Sigmoid colon (tissue), 6 donors: ENCODE measurements at regions not wholly inside any gene's neighbourhood (a gene's known extent, or its start where the extent isn't known, plus 50 kb on each side); places are given as distances from the start of the nearest gene placed in this dataset.

Experiments
- DNase-seq: peaks from one replicate; pipeline ENCODE4 v3.0.0-alpha.2; 2019
- H3K27ac ChIP-seq, 4 donors: fragments of 200-600 bp; sonication (generic); one replicate each; pipeline ENCODE4 v1.5.1; 2016 to 2019; ENCODE audit warnings: mild to moderate bottlenecking in 1 of 4
- H3K27me3 ChIP-seq, 3 donors: fragments of 200-600 bp; sonication (generic); one replicate each; pipeline ENCODE4 v1.5.1; 2019; ENCODE audit warnings: mild to moderate bottlenecking in 1 of 3
- H3K36me3 ChIP-seq, 4 donors: fragments of 200-600 bp; sonication (generic); one replicate each; pipeline ENCODE4 v1.5.1; 2016 to 2019
- H3K4me1 ChIP-seq, 4 donors: fragments of 200-600 bp; sonication (generic); one replicate each; pipeline ENCODE4 v1.5.1; 2017 to 2019
- H3K4me3 ChIP-seq, 4 donors: fragments of 200-600 bp; sonication (generic); one replicate each; pipeline ENCODE4 v1.5.1; 2017 to 2019; ENCODE audit warnings: mild to moderate bottlenecking in 2 of 4, moderate library complexity in 1 of 4
- H3K9me3 ChIP-seq, 4 donors: fragments of 200-600 bp in 3 of 4; sonication (generic) in 3 of 4; one replicate each; pipeline versions ENCODE4 v1.5.1 to v1.6.1; 2013 to 2019
- EP300 ChIP-seq, 4 donors: sonication (generic); formaldehyde crosslinking; IDR thresholded peaks; one replicate each; pipeline ENCODE4 v1.6.1; 2017; ENCODE audit warnings: antibody characterized with exemption in 4 of 4
- POLR2A ChIP-seq, 2 donors: fragments of 450-650 bp; IDR thresholded peaks; one replicate each; pipeline ENCODE4 v1.6.1; 2016; ENCODE audit warnings: antibody characterized with exemption in 2 of 2, mild to moderate bottlenecking in 2 of 2, moderate library complexity in 2 of 2
- POLR2AphosphoS5 ChIP-seq, 4 donors: sonication (generic); formaldehyde crosslinking; IDR thresholded peaks; one replicate each; pipeline ENCODE4 v1.6.1; 2017; ENCODE audit warnings: antibody characterized with exemption in 4 of 4
- WGBS, 2 donors: extraction: QIAGEN DNeasy Blood & Tissue Kit; methylation state at CpG; one replicate each; pipeline ENCODE4 v1.1.7; 2013; 5-methylcytosine and 5-hydroxymethylcytosine counted together
- intact Hi-C: fragments of 100-400 bp; cut with DNase I; formaldehyde crosslinking; loops from one replicate; pipeline ENCODE4 v1.15.1; 2023
- TF ChIP-seq, protein P1 (sequence below), 4 experiments: fragments of 450-650 bp in 3 of 4; fragments of 200-600 bp in 1 of 4; IDR thresholded peaks; one replicate each; pipeline ENCODE4 v1.5.1; 2016 to 2019; ENCODE audit warnings: antibody characterized with exemption in 4 of 4, mild to moderate bottlenecking in 3 of 4, moderate library complexity in 2 of 4
- donor health status: healthy with polysubstance abuse.
- donor health status: healthy.

DNA sequence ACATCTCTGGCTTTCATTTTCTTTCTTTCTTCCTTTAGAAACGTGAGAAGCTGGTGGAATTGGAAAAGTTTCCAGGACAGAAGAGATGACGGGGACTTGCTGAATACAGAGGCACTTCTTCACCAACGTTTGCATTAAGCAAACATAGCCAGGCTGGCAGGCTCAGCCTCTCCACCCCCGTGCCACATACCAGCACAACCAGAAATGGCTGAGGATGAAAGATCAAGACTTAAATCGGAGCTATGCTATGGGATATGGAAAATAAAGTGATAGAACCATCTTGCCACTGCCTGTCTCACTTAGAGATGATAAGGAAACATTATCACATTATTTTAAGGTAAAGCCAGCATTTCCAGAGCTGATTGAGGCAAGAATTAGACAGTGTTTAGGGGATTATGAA lies 483.3 kb downstream of the BCL11A start:
- Histone ChIP-seq H3K27me3 (no peaks in the 10 kb centered on the region), H3K9me3 (no peaks in the 10 kb centered on the region), H3K27ac (no peak overlapping the region), H3K4me3 (no peak overlapping the region), H3K4me1 (no peaks in the 10 kb centered on the region), H3K36me3 (no peaks in the 10 kb centered on the region)
- 9 to 61% methylated on average over 5 of the region's 5 CpGs for WGBS, 2 donors
- no peak for DNase-seq
- intact Hi-C loops, result no loop called here
- TF ChIP-seq POLR2A (IDR thresholded peaks at IDR 0.05) (no peak), EP300 (IDR thresholded peaks at IDR 0.05) (no peak), POLR2AphosphoS5 (IDR thresholded peaks at IDR 0.05) (no peak)
- TF ChIP-seq, protein P1, sequence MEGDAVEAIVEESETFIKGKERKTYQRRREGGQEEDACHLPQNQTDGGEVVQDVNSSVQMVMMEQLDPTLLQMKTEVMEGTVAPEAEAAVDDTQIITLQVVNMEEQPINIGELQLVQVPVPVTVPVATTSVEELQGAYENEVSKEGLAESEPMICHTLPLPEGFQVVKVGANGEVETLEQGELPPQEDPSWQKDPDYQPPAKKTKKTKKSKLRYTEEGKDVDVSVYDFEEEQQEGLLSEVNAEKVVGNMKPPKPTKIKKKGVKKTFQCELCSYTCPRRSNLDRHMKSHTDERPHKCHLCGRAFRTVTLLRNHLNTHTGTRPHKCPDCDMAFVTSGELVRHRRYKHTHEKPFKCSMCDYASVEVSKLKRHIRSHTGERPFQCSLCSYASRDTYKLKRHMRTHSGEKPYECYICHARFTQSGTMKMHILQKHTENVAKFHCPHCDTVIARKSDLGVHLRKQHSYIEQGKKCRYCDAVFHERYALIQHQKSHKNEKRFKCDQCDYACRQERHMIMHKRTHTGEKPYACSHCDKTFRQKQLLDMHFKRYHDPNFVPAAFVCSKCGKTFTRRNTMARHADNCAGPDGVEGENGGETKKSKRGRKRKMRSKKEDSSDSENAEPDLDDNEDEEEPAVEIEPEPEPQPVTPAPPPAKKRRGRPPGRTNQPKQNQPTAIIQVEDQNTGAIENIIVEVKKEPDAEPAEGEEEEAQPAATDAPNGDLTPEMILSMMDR (IDR thresholded peaks at IDR 0.05), result no peak

GRCh38 chr2:60068755-60069154 lies 484.7 kb downstream of the BCL11A start:
- no peaks in the 10 kb centered on the region for H3K27me3 ChIP-seq
- H3K36me3 ChIP-seq, result no peaks in the 10 kb centered on the region
- TF ChIP-seq POLR2A (IDR thresholded peaks at IDR 0.05) (no peak), EP300 (IDR thresholded peaks at IDR 0.05) (no peak), POLR2AphosphoS5 (IDR thresholded peaks at IDR 0.05) (no peak)
- TF ChIP-seq, protein P1 (IDR thresholded peaks at IDR 0.05), result no peak
- H3K9me3 ChIP-seq, result no peaks in the 10 kb centered on the region
- intact Hi-C loops, result no loop called here
- H3K27ac ChIP-seq, result no peak overlapping the region
- WGBS, 2 donors, result 76% methylated on average over 4 of the region's 4 CpGs
- no peaks in the 10 kb centered on the region for H3K4me1 ChIP-seq
- no peak overlapping the region for H3K4me3 ChIP-seq
- DNase-seq, result no peak

DNA sequence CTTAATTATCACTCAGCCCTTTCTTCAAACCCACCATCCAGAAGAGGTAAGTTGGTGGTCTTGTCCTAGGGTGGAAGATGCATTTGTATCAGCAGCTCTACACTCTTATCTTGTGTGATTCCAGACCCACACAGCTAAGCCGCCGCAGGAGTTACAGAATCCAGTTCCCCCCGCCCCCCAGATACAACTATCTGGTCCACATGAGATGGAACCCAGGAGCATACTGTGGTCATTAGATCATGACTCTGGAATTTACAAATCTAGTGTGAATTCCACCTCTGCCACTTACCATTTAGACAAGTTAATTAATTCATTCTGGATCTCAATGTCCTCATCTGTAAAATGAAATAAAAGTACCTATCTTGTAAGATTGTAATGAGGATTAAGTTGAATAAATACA lies 486.4 kb downstream of the BCL11A start:
- Histone ChIP-seq H3K27me3 (no peaks in the 10 kb centered on the region), H3K27ac (no peak overlapping the region), H3K9me3 (no peaks in the 10 kb centered on the region), H3K36me3 (no peaks in the 10 kb centered on the region), H3K4me1 (no peaks in the 10 kb centered on the region), H3K4me3 (no peak overlapping the region)
- WGBS, 2 donors, result 88 to 98% methylated on average over 3 of the region's 3 CpGs
- TF ChIP-seq POLR2AphosphoS5 (IDR thresholded peaks at IDR 0.05), result no peak
- TF ChIP-seq POLR2A (IDR thresholded peaks at IDR 0.05), result no peak
- TF ChIP-seq, protein P1 (IDR thresholded peaks at IDR 0.05), result no peak
- TF ChIP-seq EP300 (IDR thresholded peaks at IDR 0.05), result no peak
- intact Hi-C loops, result no loop called here
- DNase-seq, result no peak

DNA sequence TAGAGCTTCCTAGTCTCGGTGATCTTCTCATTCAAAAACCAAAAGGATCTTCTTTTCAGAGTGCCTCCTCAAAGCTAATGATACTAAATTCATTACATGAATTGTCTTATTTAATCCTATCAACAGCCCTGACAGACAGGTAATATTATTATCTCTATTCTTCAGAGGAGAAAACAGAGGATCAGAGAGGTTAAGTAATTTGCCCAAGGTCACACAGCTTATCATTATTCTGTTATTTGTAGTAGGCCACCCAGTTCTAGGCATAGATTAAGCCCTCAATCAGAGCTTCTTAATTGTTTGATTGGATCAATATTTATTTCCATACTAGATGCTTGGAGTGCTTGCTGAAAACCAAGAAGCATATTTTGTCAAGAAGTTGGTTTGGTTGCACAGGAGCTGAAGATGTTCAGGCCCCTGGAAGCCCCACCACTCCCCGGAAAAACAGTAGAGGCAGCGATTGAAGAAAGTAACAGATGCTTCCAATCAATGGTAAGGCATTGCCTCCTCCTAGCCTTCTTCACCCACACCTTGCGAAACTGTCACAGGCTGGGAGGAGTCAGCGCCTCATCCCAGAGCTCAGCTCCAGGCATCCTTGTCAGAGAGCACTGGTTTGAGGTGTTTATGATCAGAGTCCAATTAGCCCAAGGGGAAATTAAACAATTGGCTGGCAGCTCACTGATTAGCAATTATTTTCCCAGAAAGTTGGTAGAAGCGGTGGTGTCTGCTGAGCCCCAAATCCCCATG lies 487.2 kb downstream of the BCL11A start:
- no peaks in the 10 kb centered on the region for H3K36me3 ChIP-seq
- no peaks in the 10 kb centered on the region for H3K9me3 ChIP-seq
- no peak overlapping the region for H3K4me3 ChIP-seq
- intact Hi-C loops, result no loop called here
- WGBS, 2 donors, result 95 to 96% methylated on average over 6 of the region's 6 CpGs
- TF ChIP-seq, protein P1 (IDR thresholded peaks at IDR 0.05), result no peak
- no peak for TF ChIP-seq POLR2A (IDR thresholded peaks at IDR 0.05)
- no peak for TF ChIP-seq EP300 (IDR thresholded peaks at IDR 0.05)
- no peak for TF ChIP-seq POLR2AphosphoS5 (IDR thresholded peaks at IDR 0.05)
- H3K27ac ChIP-seq, result no peak overlapping the region
- H3K4me1 ChIP-seq, result no peaks in the 10 kb centered on the region
- DNase-seq, result no peak
- H3K27me3 ChIP-seq, result no peaks in the 10 kb centered on the region
